HCT116 (cell line): ENCODE measurements at regions not wholly inside any gene's neighbourhood (a gene's known extent, or its start where the extent isn't known, plus 50 kb on each side); places are given as distances from the start of the nearest gene placed in this dataset.

Experiments
- CTCF ChIP-seq, 3 experiments: fragments of 200-600 bp in 1 of 3; sonication (generic) in 1 of 3; IDR thresholded peaks in 2 of 3; conservative IDR thresholded peaks in 1 of 3; 2 replicates each; pipeline ENCODE4 v1.5.1; 2012 to 2017; ENCODE audit warnings: low read depth in 2 of 3, low read length in 2 of 3, antibody characterized with exemption in 1 of 3, borderline replicate concordance in 1 of 3, control low read depth in 1 of 3, mild to moderate bottlenecking in 1 of 3, mixed read lengths in 1 of 3, mixed run types in 1 of 3, moderate library complexity in 1 of 3; ENCODE audit not compliant: insufficient read depth in 1 of 3
- EGR1 ChIP-seq: IDR thresholded peaks from 2 replicates; pipeline ENCODE4 v1.6.1; 2012; ENCODE audit warnings: low read depth
- EZH2phosphoT487 ChIP-seq: fragments of 200-600 bp; IDR thresholded peaks from 2 replicates; pipeline ENCODE4 v1.6.1; 2018; ENCODE audit warnings: antibody characterized with exemption, borderline replicate concordance
- MAX ChIP-seq: IDR thresholded peaks from 2 replicates; pipeline ENCODE4 v1.6.1; 2012
- POLR2A ChIP-seq: IDR thresholded peaks from 2 replicates; pipeline ENCODE4 v1.7.0; 2011; ENCODE audit warnings: borderline replicate concordance; ENCODE audit not compliant: insufficient read depth, insufficient read length; ENCODE audit errors: extremely low read depth
- REST ChIP-seq: IDR thresholded peaks from 2 replicates; pipeline ENCODE4 v1.6.1; 2012; ENCODE audit warnings: low read depth
- SIN3A ChIP-seq: IDR thresholded peaks from 2 replicates; pipeline ENCODE4 v1.6.1; 2012; ENCODE audit warnings: low read depth
- SP1 ChIP-seq: IDR thresholded peaks from 2 replicates; pipeline ENCODE4 v1.6.1; 2012; ENCODE audit warnings: low read depth

GRCh38 chr11:90614318-90614717 lies 391.5 kb upstream of the CHORDC1 start:
- TF ChIP-seq EZH2phosphoT487 (no peak), CTCF (IDR thresholded peaks at IDR 0.05 in 2 of 3, conservative IDR thresholded peaks at IDR 0.05 in 1 of 3; ENCODE audit: borderline replicate concordance in 1 of 3, insufficient read depth in 1 of 3, low read depth in 2 of 3, low read length in 2 of 3) (no peak), MAX (no peak), SP1 (no peak), EGR1 (no peak), REST (no peak), SIN3A (no peak), POLR2A (no peak)
